ENCODE measurements at regions not wholly inside any gene's neighbourhood (a gene's known extent, or its start where the extent isn't known, plus 50 kb on each side); places are given as distances from the start of the nearest gene placed in this dataset.

GRCh38 chr5:74428275-74428674 lies 212.3 kb downstream of the ENC1 start:
- TF ChIP-seq RAD21 (IDR thresholded peaks at IDR 0.05; ENCODE audit: low read depth) (no peak), CEBPB (IDR thresholded peaks at IDR 0.05) (no peak), TCF12 (IDR thresholded peaks at IDR 0.05; ENCODE audit: low read depth) (no peak), YY1 (IDR thresholded peaks at IDR 0.05; ENCODE audit: low read depth) (no peak), CREB1 (IDR thresholded peaks at IDR 0.05; ENCODE audit: low read depth) (no peak), TEAD4 (IDR thresholded peaks at IDR 0.05) (no peak), EGR1 (IDR thresholded peaks at IDR 0.05) (no peak), FOXM1 (IDR thresholded peaks at IDR 0.05; ENCODE audit: borderline replicate concordance, low read depth) (no peak)
- TF ChIP-seq, protein P1, sequence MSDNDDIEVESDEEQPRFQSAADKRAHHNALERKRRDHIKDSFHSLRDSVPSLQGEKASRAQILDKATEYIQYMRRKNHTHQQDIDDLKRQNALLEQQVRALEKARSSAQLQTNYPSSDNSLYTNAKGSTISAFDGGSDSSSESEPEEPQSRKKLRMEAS (IDR thresholded peaks at IDR 0.05): no peak

DNA sequence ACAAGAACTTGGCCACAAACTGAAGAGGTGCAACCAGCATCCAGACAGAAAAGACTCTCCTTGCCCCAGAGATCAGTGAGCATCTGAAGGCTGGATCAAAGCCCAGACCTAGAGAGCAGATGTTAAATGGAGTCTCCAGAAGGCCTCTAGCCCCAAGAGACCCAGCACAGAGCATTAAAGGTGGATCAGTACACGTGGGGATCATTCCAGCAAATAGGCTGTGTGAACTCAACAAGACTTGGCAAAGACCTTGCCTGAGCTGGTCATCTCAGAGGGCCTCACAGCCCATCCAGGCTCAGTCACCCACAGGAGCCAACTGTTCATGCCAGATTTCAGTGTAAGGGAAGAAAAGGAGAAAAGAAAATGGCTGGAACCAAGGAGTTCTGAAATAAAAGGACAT lies 214.0 kb downstream of the ENC1 start:
- TF ChIP-seq FOXM1 (IDR thresholded peaks at IDR 0.05; ENCODE audit: borderline replicate concordance, low read depth) (no peak), CREB1 (IDR thresholded peaks at IDR 0.05; ENCODE audit: low read depth) (no peak), USF1 (IDR thresholded peaks at IDR 0.05) (no peak), TAF1 (IDR thresholded peaks at IDR 0.05; ENCODE audit: low read depth) (no peak), CEBPB (IDR thresholded peaks at IDR 0.05) (no peak), REST (IDR thresholded peaks at IDR 0.05; ENCODE audit: low read depth) (no peak), YY1 (IDR thresholded peaks at IDR 0.05; ENCODE audit: low read depth) (no peak), EP300 (IDR thresholded peaks at IDR 0.05; ENCODE audit: borderline replicate concordance) (no peak), NFIC (IDR thresholded peaks at IDR 0.05) (no peak), ZBTB7A (IDR thresholded peaks at IDR 0.05; ENCODE audit: low read depth) (no peak), RAD21 (IDR thresholded peaks at IDR 0.05; ENCODE audit: low read depth) (no peak), TEAD4 (IDR thresholded peaks at IDR 0.05) (no peak)
- TF ChIP-seq, protein P1 (IDR thresholded peaks at IDR 0.05): no peak

DNA sequence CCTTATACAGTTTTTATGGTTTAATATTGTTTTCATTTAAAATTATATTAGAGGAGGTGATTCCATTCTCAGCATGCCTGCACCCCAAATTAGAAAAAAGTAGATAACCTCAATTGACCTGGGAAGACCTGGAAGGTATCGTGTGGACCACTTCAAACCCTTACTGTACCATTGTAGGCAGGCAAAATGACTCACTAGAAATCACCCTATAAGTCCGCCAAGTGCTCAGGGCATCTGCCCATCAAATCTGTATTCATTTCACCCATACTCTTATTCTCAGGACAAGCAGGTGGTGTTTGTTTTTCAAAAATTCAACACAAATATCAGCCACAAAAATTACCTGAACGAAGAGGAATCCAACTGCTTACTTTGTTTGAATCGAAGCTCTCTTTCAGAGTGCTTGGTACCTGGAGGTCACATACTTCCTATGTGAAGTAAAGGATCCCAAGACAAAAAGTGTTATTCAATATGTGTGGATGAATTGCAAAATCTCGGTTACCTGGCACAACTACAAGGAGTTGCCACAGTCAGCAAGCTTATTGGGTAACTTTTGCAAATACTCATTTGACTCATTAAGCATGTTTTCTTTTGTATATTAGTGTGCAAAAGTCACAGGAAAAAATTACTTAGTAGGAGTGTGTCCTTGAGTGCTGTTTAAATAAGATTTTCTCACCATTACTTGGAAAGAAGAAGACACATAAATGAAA lies 216.2 kb downstream of the ENC1 start:
- TF ChIP-seq CREB1 (IDR thresholded peaks at IDR 0.05; ENCODE audit: low read depth): no peak
- TF ChIP-seq TCF12 (IDR thresholded peaks at IDR 0.05; ENCODE audit: low read depth): no peak
- TF ChIP-seq, protein P1 (IDR thresholded peaks at IDR 0.05): no peak
- no peak for TF ChIP-seq ZBTB7A (IDR thresholded peaks at IDR 0.05; ENCODE audit: low read depth)
- TF ChIP-seq EP300 (IDR thresholded peaks at IDR 0.05; ENCODE audit: borderline replicate concordance): no peak
- no peak for TF ChIP-seq YY1 (IDR thresholded peaks at IDR 0.05; ENCODE audit: low read depth)
- TF ChIP-seq NFIC (IDR thresholded peaks at IDR 0.05): no peak
- TF ChIP-seq TEAD4 (IDR thresholded peaks at IDR 0.05): no peak
- no peak for TF ChIP-seq USF1 (IDR thresholded peaks at IDR 0.05)
- TF ChIP-seq TAF1 (IDR thresholded peaks at IDR 0.05; ENCODE audit: low read depth): no peak
- TF ChIP-seq RAD21 (IDR thresholded peaks at IDR 0.05; ENCODE audit: low read depth): no peak
- no peak for TF ChIP-seq CEBPB (IDR thresholded peaks at IDR 0.05)
- no peak for TF ChIP-seq FOXM1 (IDR thresholded peaks at IDR 0.05; ENCODE audit: borderline replicate concordance, low read depth)
- TF ChIP-seq REST (IDR thresholded peaks at IDR 0.05; ENCODE audit: low read depth): no peak
- no peak for TF ChIP-seq EGR1 (IDR thresholded peaks at IDR 0.05)

- TF ChIP-seq TEAD4 (IDR thresholded peaks at IDR 0.05) (no peak), NFIC (IDR thresholded peaks at IDR 0.05) (no peak), TAF1 (IDR thresholded peaks at IDR 0.05; ENCODE audit: low read depth) (no peak), ZBTB7A (IDR thresholded peaks at IDR 0.05; ENCODE audit: low read depth) (no peak), REST (IDR thresholded peaks at IDR 0.05; ENCODE audit: low read depth) (no peak), FOXM1 (IDR thresholded peaks at IDR 0.05; ENCODE audit: borderline replicate concordance, low read depth) (no peak), RAD21 (IDR thresholded peaks at IDR 0.05; ENCODE audit: low read depth) (no peak), USF1 (IDR thresholded peaks at IDR 0.05) (no peak), EGR1 (IDR thresholded peaks at IDR 0.05) (no peak), TCF12 (IDR thresholded peaks at IDR 0.05; ENCODE audit: low read depth) (no peak), CREB1 (IDR thresholded peaks at IDR 0.05; ENCODE audit: low read depth) (no peak), EP300 (IDR thresholded peaks at IDR 0.05; ENCODE audit: borderline replicate concordance) (no peak), CEBPB (IDR thresholded peaks at IDR 0.05) (no peak), YY1 (IDR thresholded peaks at IDR 0.05; ENCODE audit: low read depth) (no peak)
- TF ChIP-seq, protein P1 (IDR thresholded peaks at IDR 0.05): no peak
Measured at GRCh38 chr5:74423383-74423782, 217.1 kb downstream of the ENC1 start.
